ENCODE measurements at regions not wholly inside any gene's neighbourhood (a gene's known extent, or its start where the extent isn't known, plus 50 kb on each side); places are given as distances from the start of the nearest gene placed in this dataset.

DNA sequence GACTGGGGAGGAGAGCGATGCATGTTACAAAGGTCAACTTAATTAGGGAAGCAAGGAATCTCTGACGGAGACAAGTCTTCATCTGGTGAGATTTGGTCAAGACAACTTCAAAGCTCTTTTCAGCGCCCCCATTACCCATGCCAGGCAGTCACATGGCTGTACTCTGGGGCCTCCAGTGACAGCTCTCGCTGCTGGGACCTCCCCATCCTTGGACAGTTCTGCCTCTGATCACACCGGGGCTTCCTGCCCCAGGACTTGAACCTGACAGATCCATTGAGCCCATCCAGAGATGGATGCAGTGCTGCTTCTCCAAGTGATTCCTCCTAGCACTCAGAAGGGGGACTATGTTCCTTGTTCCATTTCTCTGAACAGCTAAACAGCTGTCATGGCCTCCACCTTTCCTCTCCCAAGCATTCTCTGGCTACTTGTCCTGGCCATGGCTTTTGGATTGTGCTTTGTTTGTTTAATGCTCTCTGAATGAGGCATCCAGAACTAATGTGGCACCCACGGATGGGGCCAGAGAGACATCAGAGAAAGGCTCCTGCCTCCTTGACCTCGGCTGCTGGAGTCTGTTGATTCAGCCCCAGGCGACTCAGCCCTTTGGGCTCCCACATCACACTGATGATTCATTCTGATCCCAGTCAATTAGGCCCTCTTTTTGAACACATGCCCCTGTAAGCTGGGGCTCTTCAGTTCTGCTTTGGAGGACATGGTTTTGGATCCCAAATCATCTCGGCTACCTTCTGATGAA is 122.1 kb upstream of the ADAMTS16 start:
- no peak overlapping the region for H3K27ac Mint-ChIP-seq (ENCODE audit: unreplicated experiment)
- no peak overlapping the region for H3K4me3 Mint-ChIP-seq (ENCODE audit: unreplicated experiment)
- no peaks in the 10 kb centered on the region for H3K4me1 Mint-ChIP-seq (ENCODE audit: low read depth, unreplicated experiment)
- H3K36me3 Mint-ChIP-seq (ENCODE audit: unreplicated experiment), result peaks cover 10% of the 10 kb centered on the region
- peaks cover 5% of the 10 kb centered on the region for H3K27me3 Mint-ChIP-seq (ENCODE audit: unreplicated experiment)
- TF ChIP-seq, protein P1, sequence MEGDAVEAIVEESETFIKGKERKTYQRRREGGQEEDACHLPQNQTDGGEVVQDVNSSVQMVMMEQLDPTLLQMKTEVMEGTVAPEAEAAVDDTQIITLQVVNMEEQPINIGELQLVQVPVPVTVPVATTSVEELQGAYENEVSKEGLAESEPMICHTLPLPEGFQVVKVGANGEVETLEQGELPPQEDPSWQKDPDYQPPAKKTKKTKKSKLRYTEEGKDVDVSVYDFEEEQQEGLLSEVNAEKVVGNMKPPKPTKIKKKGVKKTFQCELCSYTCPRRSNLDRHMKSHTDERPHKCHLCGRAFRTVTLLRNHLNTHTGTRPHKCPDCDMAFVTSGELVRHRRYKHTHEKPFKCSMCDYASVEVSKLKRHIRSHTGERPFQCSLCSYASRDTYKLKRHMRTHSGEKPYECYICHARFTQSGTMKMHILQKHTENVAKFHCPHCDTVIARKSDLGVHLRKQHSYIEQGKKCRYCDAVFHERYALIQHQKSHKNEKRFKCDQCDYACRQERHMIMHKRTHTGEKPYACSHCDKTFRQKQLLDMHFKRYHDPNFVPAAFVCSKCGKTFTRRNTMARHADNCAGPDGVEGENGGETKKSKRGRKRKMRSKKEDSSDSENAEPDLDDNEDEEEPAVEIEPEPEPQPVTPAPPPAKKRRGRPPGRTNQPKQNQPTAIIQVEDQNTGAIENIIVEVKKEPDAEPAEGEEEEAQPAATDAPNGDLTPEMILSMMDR (IDR thresholded peaks at IDR 0.05; ENCODE audit: partially characterized antibody, unreplicated experiment), result no peak
- no peaks in the 10 kb centered on the region for H3K9me3 Mint-ChIP-seq (ENCODE audit: unreplicated experiment)
- DNase-seq, result no peak

DNA sequence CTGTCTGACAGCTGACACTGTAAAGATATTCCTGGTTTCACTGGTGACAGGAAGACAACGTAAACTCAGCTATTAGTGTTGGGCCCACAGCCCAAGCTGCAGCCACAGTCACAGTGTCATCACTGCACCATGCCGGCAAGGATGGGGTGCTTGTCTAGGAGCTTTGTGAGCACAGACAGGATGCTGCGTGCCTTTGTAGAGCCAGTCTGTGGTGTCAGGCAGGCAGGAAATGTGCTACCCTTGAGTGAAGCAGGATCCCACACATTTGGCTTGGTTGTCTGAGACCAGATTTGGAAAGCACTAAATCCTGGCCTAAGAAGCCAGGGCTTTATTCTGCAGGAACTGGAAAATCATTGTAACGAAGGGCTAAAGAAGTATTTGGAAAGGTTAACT is 121.6 kb upstream of the ADAMTS16 start:
- Mint-ChIP-seq H3K4me1 (ENCODE audit: low read depth, unreplicated experiment) (no peaks in the 10 kb centered on the region), H3K27me3 (ENCODE audit: unreplicated experiment) (peaks cover 5% of the 10 kb centered on the region), H3K4me3 (ENCODE audit: unreplicated experiment) (no peak overlapping the region), H3K9me3 (ENCODE audit: unreplicated experiment) (no peaks in the 10 kb centered on the region), H3K27ac (ENCODE audit: unreplicated experiment) (no peak overlapping the region), H3K36me3 (ENCODE audit: unreplicated experiment) (peaks cover 10% of the 10 kb centered on the region)
- no peak for DNase-seq
- TF ChIP-seq, protein P1 (IDR thresholded peaks at IDR 0.05; ENCODE audit: partially characterized antibody, unreplicated experiment), result no peak

DNA sequence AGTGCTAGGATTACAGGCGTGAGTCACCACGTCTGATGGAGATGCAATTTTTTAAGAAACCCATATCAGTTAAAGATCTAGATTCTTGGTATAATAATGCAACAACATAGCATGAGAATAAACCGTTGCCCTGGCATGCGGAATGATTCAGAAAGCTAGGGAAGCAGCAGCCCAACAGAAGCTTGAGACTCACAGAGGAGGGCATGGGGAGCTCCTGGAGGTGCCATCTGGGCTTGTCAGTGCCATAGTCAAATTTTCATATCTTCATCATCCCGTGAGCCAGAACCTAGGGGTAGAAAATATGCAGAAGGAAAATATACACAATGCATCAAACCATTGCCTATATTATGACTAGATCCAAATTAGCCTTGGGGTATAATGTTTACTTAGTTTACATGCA is 118.7 kb upstream of the ADAMTS16 start:
- TF ChIP-seq, protein P1 (IDR thresholded peaks at IDR 0.05; ENCODE audit: partially characterized antibody, unreplicated experiment), result no peak
- peaks cover 10% of the 10 kb centered on the region for H3K36me3 Mint-ChIP-seq (ENCODE audit: unreplicated experiment)
- DNase-seq, result no peak
- no peaks in the 10 kb centered on the region for H3K4me1 Mint-ChIP-seq (ENCODE audit: low read depth, unreplicated experiment)
- H3K27me3 Mint-ChIP-seq (ENCODE audit: unreplicated experiment), result peaks cover 7% of the 10 kb centered on the region
- H3K4me3 Mint-ChIP-seq (ENCODE audit: unreplicated experiment), result no peak overlapping the region
- H3K27ac Mint-ChIP-seq (ENCODE audit: unreplicated experiment), result no peak overlapping the region
- H3K9me3 Mint-ChIP-seq (ENCODE audit: unreplicated experiment), result no peaks in the 10 kb centered on the region

- Mint-ChIP-seq H3K27ac (ENCODE audit: unreplicated experiment) (peak overlapping the region; percentile 53), H3K36me3 (ENCODE audit: unreplicated experiment) (no peaks in the 10 kb centered on the region), H3K4me1 (ENCODE audit: low read depth, unreplicated experiment) (no peaks in the 10 kb centered on the region), H3K27me3 (ENCODE audit: unreplicated experiment) (peaks cover 2% of the 10 kb centered on the region), H3K4me3 (ENCODE audit: unreplicated experiment) (no peak overlapping the region), H3K9me3 (ENCODE audit: unreplicated experiment) (no peaks in the 10 kb centered on the region)
- no peak for DNase-seq
- TF ChIP-seq, protein P1 (IDR thresholded peaks at IDR 0.05; ENCODE audit: partially characterized antibody, unreplicated experiment), result no peak
Measured at GRCh38 chr5:5025098-5025773, 114.9 kb upstream of the ADAMTS16 start.

DNA sequence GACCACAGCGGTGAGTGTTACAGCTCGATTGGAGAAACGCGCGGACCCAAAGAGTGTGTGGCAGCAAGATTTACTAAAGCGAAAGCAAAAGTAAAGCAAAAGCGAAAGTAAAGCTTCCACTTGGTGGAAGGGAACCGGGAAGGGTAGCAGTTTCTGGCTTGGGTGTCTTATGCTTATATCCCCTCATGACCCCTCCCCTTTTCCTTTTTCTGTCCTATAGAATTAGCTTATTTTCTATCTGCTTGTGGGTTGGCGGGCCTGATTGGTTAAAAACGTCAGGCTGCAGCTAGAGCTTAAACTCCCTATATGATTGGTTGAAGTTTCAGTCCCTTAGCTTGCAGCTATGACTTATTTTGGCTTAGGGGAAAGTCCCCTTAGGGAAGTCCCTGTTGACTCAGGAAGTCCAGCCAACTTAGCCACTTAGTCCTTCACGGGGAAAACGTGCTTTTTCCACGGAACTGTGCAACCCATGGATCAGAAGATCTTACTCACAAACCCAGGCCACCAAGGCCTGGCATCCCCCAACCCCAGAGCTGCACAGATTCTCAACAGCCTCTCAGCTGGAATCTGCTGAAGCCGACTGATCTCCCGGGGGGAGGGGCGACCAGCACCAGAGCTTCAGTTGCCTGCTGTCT is 114.2 kb upstream of the ADAMTS16 start:
- no peak overlapping the region for H3K4me3 Mint-ChIP-seq (ENCODE audit: unreplicated experiment)
- no peak overlapping the region for H3K27ac Mint-ChIP-seq (ENCODE audit: unreplicated experiment)
- no peaks in the 10 kb centered on the region for H3K9me3 Mint-ChIP-seq (ENCODE audit: unreplicated experiment)
- H3K4me1 Mint-ChIP-seq (ENCODE audit: low read depth, unreplicated experiment), result no peaks in the 10 kb centered on the region
- DNase-seq, result no peak
- peaks cover 2% of the 10 kb centered on the region for H3K27me3 Mint-ChIP-seq (ENCODE audit: unreplicated experiment)
- TF ChIP-seq, protein P1 (IDR thresholded peaks at IDR 0.05; ENCODE audit: partially characterized antibody, unreplicated experiment), result no peak
- H3K36me3 Mint-ChIP-seq (ENCODE audit: unreplicated experiment), result no peaks in the 10 kb centered on the region

Measured in glutamatergic neuron (in vitro differentiated cells).